ENCODE measurements at regions not wholly inside any gene's neighbourhood (a gene's known extent, or its start where the extent isn't known, plus 50 kb on each side); places are given as distances from the start of the nearest gene placed in this dataset.

- Histone ChIP-seq H2BK12ac (ENCODE audit: low read length) (no peak overlapping the region), H3K4me3 (ENCODE audit: low read length in 2 of 2) (no peak overlapping the region), H2AFZ (ENCODE audit: low read length) (peak overlapping the region; percentile 75), H2BK15ac (ENCODE audit: low read length) (no peak overlapping the region), H3K27me3 (ENCODE audit: control insufficient read depth in 3 of 3, insufficient read depth in 3 of 3, low read depth in 1 of 3, low read length in 3 of 3) (peaks cover 0 to 2% (median 0%) of the 10 kb centered on the region in 3 experiments), H4K91ac (ENCODE audit: low read depth, low read length, poor library complexity) (no peak overlapping the region), H3K36me3 (replicated peaks in 1 of 2; ENCODE audit: control insufficient read depth in 2 of 2, insufficient read depth in 2 of 2, low read length in 2 of 2) (no peaks in the 10 kb centered on the region), H3K4ac (ENCODE audit: low read length) (no peak overlapping the region), H3K18ac (ENCODE audit: low read length) (no peak overlapping the region), H2BK5ac (ENCODE audit: low read length) (no peak overlapping the region), H3K14ac (ENCODE audit: low read length) (no peak overlapping the region), H3K27ac (replicated peaks; ENCODE audit: low read length) (no peak overlapping the region), H4K8ac (ENCODE audit: low read depth, low read length) (no peak overlapping the region), H2BK120ac (ENCODE audit: low read depth, low read length) (no peak overlapping the region), H3K9me3 (replicated peaks in 1 of 2; ENCODE audit: control insufficient read depth in 2 of 2, insufficient read depth in 1 of 2, low read depth in 1 of 2, low read length in 2 of 2) (no peaks in the 10 kb centered on the region), H3K23ac (ENCODE audit: low read depth, low read length, poor library complexity) (no peak overlapping the region), H3K4me2 (ENCODE audit: insufficient read depth, low read length, poor library complexity, severe bottlenecking) (no peak overlapping the region), H2AK5ac (ENCODE audit: low read depth, low read length) (no peak overlapping the region), H3K9ac (ENCODE audit: low read depth, low read length, poor library complexity) (no peak overlapping the region), H3K79me1 (ENCODE audit: low read depth, low read length) (no peaks in the 10 kb centered on the region), H3K4me1 (ENCODE audit: control insufficient read depth in 2 of 2, insufficient read depth in 1 of 2, low read depth in 1 of 2, low read length in 2 of 2) (peaks cover 6 to 9% of the 10 kb centered on the region in 2 donors)
- no peak for DNase-seq (ENCODE audit: low spot score)
- no CpG with 5 or more reads among the region's 12 CpGs for WGBS, 2 donors (ENCODE audit: extremely low coverage in 2 of 2, insufficient read length in 2 of 2, insufficient replicate concordance in 1 of 2)
Observed at GRCh38 chr12:64560396-64561301, 49.6 kb upstream of the RASSF3 start.
